MCF 10A (cell line): ENCODE measurements at regions not wholly inside any gene's neighbourhood (a gene's known extent, or its start where the extent isn't known, plus 50 kb on each side); places are given as distances from the start of the nearest gene placed in this dataset.

Experiments
- BruUV-seq: library from RNA; stranded (reverse); fragments of 400-500 nt; replicated peaks from 2 replicates; lab custom pipeline; 2021; lab: Mats Ljungman, UMichigan
- CTCF ChIA-PET: fragments of 300-600 bp; sonication (Branson Sonifier 250); formaldehyde crosslinking; extraction: SDS; loops from one replicate; lab custom pipeline; 2021; ENCODE audit warnings: antibody characterized with exemption, inconsistent platforms; lab: Yijun Ruan, JAX
- POLR2A ChIA-PET: fragments of 300-600, 350-650 bp; sonication (Branson Sonifier 250); formaldehyde crosslinking; extraction: SDS; loops from one replicate; lab custom pipeline; 2020; ENCODE audit warnings: antibody characterized with exemption, inconsistent platforms; lab: Yijun Ruan, JAX
- DNase-seq: peaks from one replicate; pipeline ENCODE4 v3.0.0-alpha.2; 2018; ENCODE audit not compliant: unreplicated experiment
- H3K27ac Mint-ChIP-seq: one replicate; pipeline ENCODE4 v1.8.0; 2022; ENCODE audit warnings: mild to moderate bottlenecking, low read depth, mixed read lengths; ENCODE audit not compliant: unreplicated experiment
- H3K27me3 Mint-ChIP-seq: one replicate; pipeline ENCODE4 v1.8.0; 2022; ENCODE audit warnings: mixed read lengths; ENCODE audit not compliant: insufficient read depth, unreplicated experiment
- H3K36me3 Mint-ChIP-seq: one replicate; pipeline ENCODE4 v1.8.0; 2022; ENCODE audit warnings: mild to moderate bottlenecking, moderate library complexity, mixed read lengths; ENCODE audit not compliant: insufficient read depth, unreplicated experiment
- H3K4me1 Mint-ChIP-seq: one replicate; pipeline ENCODE4 v1.8.0; 2022; ENCODE audit warnings: mixed read lengths; ENCODE audit not compliant: insufficient read depth, unreplicated experiment
- H3K4me3 Mint-ChIP-seq: one replicate; pipeline ENCODE4 v1.8.0; 2022; ENCODE audit warnings: mild to moderate bottlenecking, moderate library complexity, mixed read lengths; ENCODE audit not compliant: unreplicated experiment
- H3K9me3 Mint-ChIP-seq: one replicate; pipeline ENCODE4 v1.8.0; 2022; ENCODE audit warnings: mixed read lengths; ENCODE audit not compliant: unreplicated experiment
- intact Hi-C: fragments of 100-400 bp; cut with micrococcal nuclease; formaldehyde crosslinking; loops from 2 replicates; pipeline ENCODE4 v1.14.1; 2022
- TF ChIP-seq, protein P1 (sequence below): fragments of 200-600 bp; IDR thresholded peaks from one replicate; pipeline ENCODE4 v1.8.0; 2022; ENCODE audit warnings: antibody characterized with exemption, mild to moderate bottlenecking; ENCODE audit not compliant: unreplicated experiment

DNA sequence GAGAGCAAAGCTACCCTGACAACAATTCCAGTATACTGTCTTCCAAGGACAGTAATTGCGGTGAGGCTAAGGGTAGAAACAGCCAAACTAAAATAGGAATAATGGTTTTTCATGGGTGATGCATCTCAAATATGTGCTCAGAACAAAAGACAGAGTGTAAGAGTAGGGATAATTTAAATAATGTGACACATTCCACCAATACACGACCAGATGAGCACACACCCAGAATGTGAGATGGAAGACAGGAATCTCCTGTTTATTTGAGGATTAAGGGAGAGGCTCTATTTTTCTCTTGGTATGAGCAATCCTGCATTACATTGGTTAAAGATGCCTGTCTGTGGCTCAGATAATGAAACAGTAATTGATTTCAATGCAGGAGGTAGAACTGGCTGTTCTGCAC, 292.9 kb upstream of the ZFP64 start:
- intact Hi-C loops, result no loop called here
- H3K27ac Mint-ChIP-seq, result no peak overlapping the region
- H3K9me3 Mint-ChIP-seq, result peaks cover 3% of the 10 kb centered on the region
- no peak for DNase-seq
- POLR2A ChIA-PET, result no interaction called here
- H3K36me3 Mint-ChIP-seq, result no peaks in the 10 kb centered on the region
- no peak overlapping the region for H3K4me3 Mint-ChIP-seq
- no TSS peak for BruUV-seq
- CTCF ChIA-PET, result interaction anchor here (0.6 to 1.2 kb wide), 2 partner anchors 10 to 1716 kb away, joined by 3 read pairs; no protein-coding TSS in a partner anchor
- TF ChIP-seq, protein P1, sequence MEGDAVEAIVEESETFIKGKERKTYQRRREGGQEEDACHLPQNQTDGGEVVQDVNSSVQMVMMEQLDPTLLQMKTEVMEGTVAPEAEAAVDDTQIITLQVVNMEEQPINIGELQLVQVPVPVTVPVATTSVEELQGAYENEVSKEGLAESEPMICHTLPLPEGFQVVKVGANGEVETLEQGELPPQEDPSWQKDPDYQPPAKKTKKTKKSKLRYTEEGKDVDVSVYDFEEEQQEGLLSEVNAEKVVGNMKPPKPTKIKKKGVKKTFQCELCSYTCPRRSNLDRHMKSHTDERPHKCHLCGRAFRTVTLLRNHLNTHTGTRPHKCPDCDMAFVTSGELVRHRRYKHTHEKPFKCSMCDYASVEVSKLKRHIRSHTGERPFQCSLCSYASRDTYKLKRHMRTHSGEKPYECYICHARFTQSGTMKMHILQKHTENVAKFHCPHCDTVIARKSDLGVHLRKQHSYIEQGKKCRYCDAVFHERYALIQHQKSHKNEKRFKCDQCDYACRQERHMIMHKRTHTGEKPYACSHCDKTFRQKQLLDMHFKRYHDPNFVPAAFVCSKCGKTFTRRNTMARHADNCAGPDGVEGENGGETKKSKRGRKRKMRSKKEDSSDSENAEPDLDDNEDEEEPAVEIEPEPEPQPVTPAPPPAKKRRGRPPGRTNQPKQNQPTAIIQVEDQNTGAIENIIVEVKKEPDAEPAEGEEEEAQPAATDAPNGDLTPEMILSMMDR, result no peak
- H3K4me1 Mint-ChIP-seq, result no peaks in the 10 kb centered on the region
- H3K27me3 Mint-ChIP-seq, result no peaks in the 10 kb centered on the region

GRCh38 chr20:52483382-52483781, 291.8 kb upstream of the ZFP64 start:
- H3K27me3 Mint-ChIP-seq, result no peaks in the 10 kb centered on the region
- ChIA-PET POLR2A (no interaction called here), CTCF (no interaction called here)
- H3K4me3 Mint-ChIP-seq, result no peak overlapping the region
- TF ChIP-seq, protein P1, result no peak
- DNase-seq, result no peak
- H3K4me1 Mint-ChIP-seq, result no peaks in the 10 kb centered on the region
- no peaks in the 10 kb centered on the region for H3K36me3 Mint-ChIP-seq
- peaks cover 6% of the 10 kb centered on the region for H3K9me3 Mint-ChIP-seq
- intact Hi-C loops, result no loop called here
- no TSS peak for BruUV-seq
- no peak overlapping the region for H3K27ac Mint-ChIP-seq

DNA sequence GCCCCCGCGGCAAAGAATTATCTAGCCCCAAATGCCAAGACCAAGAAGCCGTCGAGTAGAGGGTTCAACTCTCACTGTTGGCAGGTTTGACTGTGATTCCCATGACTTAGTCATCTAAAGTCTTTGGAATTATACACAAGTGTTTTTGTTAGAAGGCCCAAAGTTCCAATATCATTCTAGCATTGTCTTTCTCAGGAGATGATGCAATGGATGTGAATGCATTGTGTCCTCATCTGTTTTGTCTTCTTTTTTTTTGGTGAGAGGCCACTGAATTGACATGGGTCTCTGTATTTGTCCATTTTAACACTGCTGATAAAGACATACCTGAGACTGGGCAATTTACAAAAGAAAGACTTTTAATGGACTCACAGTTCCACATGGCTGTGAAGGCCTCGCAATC, 290.5 kb upstream of the ZFP64 start:
- Mint-ChIP-seq H3K27me3 (peaks cover 4% of the 10 kb centered on the region), H3K9me3 (peaks cover 6% of the 10 kb centered on the region), H3K27ac (no peak overlapping the region), H3K4me3 (no peak overlapping the region), H3K4me1 (no peaks in the 10 kb centered on the region), H3K36me3 (no peaks in the 10 kb centered on the region)
- ChIA-PET POLR2A (no interaction called here), CTCF (no interaction called here)
- no peak for DNase-seq
- BruUV-seq, result no TSS peak
- intact Hi-C loops, result no loop called here
- TF ChIP-seq, protein P1, result no peak

GRCh38 chr20:52481443-52481842, 289.9 kb upstream of the ZFP64 start:
- TF ChIP-seq, protein P1, result no peak
- no peak overlapping the region for H3K27ac Mint-ChIP-seq
- no peak overlapping the region for H3K4me3 Mint-ChIP-seq
- H3K27me3 Mint-ChIP-seq, result peaks cover 10% of the 10 kb centered on the region
- DNase-seq, result no peak
- intact Hi-C loops, result no loop called here
- BruUV-seq, result no TSS peak
- H3K4me1 Mint-ChIP-seq, result no peaks in the 10 kb centered on the region
- no peaks in the 10 kb centered on the region for H3K36me3 Mint-ChIP-seq
- POLR2A ChIA-PET, result no interaction called here
- peaks cover 6% of the 10 kb centered on the region for H3K9me3 Mint-ChIP-seq
- CTCF ChIA-PET, result interaction anchor here (0.6 kb wide), 1 partner anchor 297 kb away, joined by 4 read pairs; no protein-coding TSS in a partner anchor
